NCI-H1417 treated with DMSO at 0.1 percent for 48 hours (cell line): ENCODE measurements at regions not wholly inside any gene's neighbourhood (a gene's known extent, or its start where the extent isn't known, plus 50 kb on each side); places are given as distances from the start of the nearest gene placed in this dataset.
"Not testable (repeated sequence)": the region's sequence is repeated elsewhere in the genome, so short reads cannot be mapped to it uniquely, and the experiment has no call there.

Experiments
- DNase-seq: peaks from one replicate; lab custom pipeline; 2025; lab: John Stamatoyannopoulos, UW

DNA sequence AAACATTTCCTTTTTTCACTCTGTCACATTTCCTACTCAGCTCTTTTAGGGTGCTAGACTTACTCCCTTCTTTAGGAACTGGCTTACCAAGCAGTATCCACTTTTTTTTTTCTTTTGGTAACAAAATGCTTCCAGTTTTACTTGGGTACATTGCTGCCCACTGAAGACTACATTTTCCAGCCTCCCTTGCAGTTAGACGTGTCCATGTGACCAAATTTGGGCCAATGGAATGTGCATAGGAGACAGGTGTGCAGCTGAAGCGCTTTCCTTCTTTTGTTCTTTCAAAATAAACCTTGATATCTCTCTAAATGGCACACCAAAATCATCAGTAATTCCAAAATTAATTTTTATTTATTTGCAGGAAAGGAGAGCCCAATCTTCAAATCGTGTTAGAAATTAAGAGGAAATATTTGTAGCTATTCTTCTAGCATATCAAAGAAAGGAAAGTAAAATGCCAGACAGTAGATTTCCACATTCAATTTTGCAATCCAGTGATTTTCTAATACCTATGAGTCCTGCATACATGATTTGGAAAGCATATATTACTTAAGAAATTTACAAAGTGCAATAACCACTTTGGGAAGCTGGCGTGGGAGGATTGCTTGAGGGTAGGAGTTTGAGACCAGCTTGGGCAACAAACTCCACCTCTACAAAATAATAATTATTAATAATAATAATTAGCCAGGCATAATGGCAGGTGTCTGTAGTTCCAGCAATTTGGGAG, 422.0 kb upstream of the FRG2C start:
- no peak for DNase-seq

DNA sequence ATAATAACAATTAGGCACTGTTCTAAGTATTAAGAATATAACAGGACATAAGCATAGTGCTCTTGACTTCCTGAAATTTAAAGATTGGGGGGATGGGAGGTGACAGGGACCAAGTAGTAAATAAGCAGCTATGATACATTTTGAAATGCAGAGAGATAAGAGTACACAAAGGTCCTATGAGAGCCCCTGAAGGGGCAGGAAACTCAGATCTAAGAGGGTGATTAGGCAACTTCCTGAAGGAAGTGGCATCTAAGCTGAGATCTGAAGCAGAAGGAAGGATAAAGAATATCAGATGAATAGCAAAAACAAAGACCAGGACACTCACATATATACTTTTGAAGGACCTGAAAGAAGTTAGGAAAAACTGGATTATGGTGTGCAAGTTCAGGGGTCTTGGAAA, 415.2 kb upstream of the FRG2C start:
- no peak for DNase-seq

DNA sequence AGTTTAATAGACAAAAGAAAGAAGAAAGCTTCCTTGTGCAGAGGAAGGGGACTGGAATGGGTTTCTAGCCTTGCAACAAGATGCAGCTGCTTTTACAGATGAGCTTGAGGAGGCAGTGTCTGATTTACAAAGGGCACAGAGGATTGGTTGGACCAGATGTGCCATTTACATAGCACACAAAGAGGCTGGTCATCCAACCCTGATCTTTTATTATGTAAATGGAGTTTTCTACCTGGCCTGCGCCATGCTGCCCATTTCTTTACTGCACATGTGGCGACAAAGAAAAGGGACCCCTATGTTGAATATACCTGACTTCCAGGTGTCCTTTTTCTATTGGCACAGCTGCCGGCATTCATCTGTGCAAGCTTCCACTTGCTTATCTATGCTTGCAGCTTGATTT, 409.4 kb upstream of the FRG2C start:
- DNase-seq: no peak

DNA sequence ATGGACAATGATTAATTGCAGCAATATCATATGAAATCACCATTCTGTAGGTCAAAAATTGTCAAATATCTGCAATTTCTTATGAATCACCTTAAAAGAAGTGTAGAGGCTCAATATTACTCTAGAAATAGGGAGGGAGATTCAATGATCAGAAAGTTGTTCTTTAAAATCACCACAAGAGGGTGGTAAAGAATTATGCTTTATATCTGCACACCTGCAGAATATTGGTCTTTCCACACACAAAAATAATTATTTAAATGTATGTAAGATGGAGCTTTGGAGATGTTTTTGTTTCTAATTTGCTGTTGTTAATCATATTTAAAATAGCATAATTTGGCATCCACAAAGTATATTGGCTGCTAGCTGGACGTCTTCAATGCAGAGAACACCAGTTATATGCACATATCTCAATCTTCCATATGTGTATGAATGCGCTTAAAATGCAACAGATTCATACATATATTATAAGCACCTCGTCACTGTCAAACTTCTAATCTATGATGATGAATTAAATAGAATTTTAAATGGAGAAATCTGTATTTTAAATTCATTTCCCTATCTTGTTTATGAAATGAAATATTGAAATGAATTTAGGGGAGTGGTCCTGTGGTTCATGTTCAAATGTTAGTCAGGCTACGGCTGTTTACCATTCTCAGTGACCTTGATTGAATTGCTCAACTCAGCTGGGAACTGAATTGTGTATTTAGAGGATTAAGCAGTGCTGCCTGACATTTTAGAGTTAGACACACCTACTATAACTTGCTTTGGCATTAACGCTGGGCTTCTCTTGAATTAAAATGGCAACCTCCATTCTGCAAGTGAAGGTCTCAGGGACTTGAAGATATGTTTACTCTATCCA, 405.1 kb upstream of the FRG2C start:
- DNase-seq: not testable (repeated sequence)

DNA sequence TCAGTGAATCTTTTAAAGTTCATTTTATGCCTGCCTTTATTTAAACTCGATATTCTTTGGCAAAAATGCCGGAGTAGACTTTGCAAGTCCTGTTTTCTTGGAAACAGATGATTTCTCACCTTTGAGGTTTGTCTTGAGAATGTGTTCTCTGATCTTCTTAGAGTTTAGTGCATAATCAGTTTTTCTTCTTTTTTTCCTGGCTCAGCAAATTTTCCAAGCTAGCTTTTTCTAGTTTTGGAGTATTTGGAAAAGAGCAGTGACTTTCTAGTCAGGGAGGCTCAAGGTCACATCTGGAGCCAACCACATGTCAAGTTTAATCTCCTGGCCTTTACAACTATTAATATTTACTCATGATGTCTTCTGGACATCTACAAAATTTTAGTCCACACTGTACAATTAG, 403.2 kb upstream of the FRG2C start:
- DNase-seq: not testable (repeated sequence)

DNA sequence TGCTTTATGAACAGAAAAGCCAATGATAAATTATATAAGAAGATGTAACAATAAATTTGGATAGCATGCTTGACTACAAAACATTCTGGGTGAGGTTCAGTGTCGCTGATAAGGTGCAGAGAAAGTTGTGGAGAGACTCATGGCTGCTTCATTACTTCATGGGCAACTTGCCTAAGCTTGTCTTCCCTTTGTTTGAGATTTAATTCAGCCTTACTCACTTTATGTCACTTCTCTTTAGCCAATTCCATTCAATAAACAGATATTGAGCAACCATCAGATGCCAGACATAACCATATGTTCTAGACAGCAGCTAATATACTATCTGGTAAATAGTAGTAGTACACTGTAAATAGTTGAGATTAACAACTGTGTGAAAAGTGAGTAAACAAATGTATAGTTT, 401.5 kb upstream of the FRG2C start:
- no peak for DNase-seq

DNA sequence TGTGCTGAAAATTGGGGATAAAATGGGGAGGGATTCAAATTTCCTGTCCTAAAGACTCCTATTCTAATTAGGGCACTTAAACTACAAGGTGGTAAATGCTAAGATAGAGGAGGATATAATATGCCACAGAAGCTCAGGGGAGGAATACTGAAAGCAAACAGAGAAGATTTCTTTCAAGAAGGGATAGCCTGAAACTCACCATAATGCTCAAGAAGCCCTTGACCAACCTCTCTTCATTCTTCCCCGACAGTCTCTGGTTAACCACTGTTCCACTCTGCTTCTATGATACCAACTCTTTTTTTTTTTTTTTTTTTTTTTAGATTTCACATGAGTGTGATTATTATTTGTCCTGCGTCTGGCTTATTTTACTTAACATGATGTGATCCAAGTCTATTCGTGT, 398.2 kb upstream of the FRG2C start:
- no peak for DNase-seq

DNA sequence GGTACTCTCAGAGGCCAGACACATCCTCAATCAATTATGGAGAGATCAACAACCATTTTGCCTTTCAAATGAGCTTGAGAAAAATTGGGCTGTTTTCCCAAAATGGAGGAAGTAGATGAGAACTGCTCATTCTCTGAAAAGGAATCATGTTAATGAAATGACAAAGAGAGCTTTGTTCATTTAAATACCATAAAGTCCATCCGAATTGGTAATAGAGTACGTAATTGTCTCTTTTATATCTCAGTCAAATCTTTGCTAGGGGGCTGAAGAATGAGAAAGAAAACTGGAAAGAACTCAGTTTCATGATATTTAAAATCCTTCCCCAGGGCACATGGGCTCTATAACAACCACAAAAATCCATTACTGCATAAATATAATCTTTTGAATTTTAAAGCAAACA, 395.6 kb upstream of the FRG2C start:
- not testable (repeated sequence) for DNase-seq

DNA sequence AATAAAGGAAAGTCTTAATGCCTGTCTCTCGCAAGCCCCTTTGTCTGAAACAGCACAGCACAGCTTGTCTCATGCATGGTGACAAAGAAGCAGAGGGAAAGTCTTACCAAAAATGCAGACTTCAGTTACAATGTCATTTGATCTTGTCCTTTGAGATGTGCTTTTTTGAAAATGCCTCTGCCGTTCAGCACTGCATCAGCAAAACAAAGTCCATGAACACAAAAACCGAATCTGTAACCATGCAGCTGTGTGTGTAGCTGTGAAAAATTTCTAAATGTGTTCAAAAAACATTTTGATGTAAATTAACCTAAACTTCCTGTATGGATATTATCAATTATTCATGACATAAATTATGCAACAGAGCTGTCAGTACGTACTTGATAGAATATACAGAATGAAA, 391.9 kb upstream of the FRG2C start:
- DNase-seq: not testable (repeated sequence)

DNA sequence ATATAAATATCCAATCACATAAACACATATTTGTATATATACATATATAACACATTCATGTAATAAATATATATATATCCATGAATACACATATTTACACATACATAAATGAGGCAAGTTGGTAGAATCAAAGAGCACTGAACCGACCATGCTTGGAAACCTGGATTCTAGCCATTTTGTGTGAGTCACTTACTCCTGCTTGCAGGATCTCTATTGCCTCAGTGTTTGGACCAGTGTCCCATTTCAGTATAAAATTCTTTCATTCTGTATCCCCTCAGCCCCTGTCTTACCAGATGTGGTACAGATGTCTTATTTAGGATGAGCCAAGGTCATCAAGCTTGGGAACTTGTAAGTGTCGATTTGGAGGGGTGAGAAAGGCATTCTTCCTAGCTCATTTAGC, 391.4 kb upstream of the FRG2C start:
- DNase-seq: no peak

DNA sequence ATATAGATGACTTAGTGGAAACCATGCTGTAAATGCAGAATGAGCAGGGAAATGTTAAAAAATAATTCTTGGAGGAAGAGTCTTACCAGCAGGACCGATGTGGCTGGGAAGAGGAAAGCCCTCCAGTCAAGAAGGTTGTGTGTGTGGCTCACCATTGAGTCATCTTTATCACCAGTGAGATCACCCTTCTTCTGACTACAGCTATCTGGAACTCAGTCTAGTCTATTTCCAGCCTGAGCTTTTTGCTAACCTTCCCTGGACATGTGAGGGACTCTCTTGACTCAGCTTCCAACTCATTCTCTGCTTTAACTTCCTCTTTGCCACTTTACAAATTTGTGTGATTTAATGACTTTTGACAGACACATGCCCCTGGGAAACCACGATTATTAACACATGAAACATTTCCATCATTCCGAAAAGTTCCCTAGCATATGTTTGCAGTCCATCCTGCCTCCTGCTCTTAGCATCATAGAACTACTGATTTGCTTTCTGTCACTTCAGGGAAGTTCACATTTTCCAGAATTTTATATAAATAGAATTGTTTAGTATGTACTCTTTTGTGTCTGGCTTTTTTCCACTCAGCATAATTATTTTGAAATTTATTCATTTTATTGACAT, 378.5 kb upstream of the FRG2C start:
- not testable (repeated sequence) for DNase-seq

DNA sequence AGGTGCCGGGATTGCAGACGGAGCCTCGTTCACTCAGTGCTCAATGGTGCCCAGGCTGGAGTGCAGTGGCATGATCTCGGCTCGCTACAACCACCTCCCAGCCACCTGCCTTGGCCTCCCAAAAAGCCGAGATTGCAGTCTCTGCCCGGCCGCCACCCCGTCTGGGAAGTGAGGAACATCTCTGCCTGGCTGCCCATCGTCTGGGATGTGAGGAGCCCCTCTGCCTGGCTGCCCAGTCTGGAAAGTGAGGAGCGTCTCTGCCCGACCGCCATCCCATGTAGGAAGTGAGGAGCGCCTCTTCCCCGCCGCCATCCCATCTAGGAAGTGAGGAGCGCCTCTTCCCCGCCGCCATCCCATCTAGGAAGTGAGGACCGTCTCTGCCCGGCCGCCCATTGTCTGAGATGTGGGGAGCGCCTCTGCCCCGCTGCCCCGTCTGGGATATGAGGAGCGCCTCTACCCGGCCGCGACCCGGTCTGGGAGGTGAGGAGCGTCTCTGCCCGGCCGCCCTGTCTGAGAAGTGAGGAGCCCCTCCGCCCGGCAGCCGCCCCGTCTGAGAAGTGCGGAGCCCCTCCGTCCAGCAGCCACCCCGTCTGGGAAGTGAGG, 375.1 kb upstream of the FRG2C start:
- DNase-seq: not testable (repeated sequence)

DNA sequence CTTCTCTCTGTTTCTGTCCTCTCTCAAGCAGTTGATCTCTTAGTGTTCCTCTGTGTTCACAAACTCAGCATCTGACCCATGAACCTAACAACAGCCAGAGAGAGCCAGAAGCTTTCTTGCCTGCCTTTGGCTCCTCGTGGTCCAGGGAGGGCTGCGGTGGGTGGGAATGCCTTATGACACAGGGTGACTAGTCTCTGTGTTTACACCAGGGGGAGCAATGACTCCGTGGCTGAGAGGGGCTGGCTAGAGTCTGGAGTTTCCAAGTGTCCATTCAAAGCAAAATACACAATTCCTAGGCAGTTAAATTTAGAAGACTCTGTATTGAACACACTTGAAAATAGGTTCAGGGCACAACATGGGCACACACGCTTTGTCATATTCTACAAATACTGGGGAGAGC, 370.0 kb upstream of the FRG2C start:
- no peak for DNase-seq

DNA sequence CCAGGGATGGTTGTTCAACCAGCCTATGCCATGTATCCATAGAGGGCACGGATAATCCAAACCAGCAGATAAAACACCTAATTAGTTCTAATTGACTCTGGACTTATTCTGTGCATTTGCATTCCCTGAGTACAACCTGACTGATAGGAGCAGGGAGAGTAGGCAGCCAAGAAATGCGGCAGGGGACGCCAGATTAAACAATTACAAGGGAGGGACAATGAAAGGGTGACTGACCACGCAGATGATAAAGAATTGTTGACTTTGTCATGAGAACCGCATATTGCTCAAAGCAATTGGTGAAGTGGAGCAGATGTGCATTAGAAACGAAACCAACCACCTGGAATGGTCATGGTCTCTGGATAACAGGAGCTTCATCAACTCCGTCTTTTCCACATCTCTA, 369.1 kb upstream of the FRG2C start:
- no peak for DNase-seq

DNA sequence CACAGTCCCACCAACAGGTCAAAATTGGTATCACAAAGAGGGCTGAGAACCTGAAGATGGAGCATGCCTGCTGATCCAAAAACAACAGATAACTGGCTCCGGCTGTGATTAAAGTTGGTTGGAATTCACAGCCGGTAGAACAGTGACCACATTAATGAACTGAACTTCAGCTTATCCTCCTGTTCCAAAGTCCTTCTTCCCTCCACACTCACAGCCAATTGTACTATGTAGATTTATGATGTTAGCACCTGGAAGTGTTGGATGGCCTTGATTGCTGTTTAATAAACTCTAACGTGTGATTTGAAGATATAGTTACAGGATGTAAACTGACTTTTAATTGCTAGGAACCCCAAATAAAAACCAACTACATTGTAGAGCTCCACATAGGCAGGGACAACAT, 367.3 kb upstream of the FRG2C start:
- no peak for DNase-seq

DNA sequence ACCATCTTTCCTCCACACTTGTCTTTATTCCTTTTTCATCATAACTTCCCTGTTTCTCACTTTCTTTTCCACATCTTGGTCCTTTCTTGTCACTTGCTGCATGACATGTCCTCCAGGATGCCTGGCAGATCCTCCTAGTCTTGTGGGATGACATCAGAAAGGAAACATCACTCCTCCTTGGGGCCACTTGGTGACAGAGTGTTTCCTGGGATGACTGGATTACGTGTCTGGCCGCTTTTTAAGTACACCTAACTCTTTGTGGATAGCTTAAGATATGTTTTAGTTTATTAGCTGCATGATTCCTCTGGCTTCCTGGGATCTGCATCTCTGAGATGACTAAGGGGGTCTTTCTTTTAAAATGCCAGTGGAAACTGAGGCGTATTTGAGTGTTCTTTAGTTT, 363.5 kb upstream of the FRG2C start:
- no peak for DNase-seq

DNA sequence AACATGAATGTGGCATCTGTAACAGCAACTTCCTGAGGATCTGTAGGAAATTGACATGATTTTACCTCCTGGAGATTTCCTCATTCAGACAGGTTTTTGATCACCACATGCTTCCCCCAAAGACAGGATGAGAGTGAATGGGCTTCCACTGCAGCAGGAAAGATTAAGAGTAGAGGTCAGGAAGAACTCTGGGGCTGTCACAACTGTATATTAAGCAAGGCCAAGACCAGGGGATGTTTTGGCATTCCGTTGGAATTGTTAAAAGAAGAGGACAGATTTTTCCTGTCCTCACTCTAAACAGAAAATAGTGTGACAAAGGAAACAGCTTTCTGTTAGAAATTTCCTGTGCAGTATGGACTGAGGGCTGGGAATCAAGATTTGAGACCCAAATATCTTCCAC, 363.1 kb upstream of the FRG2C start:
- DNase-seq: not testable (repeated sequence)

DNA sequence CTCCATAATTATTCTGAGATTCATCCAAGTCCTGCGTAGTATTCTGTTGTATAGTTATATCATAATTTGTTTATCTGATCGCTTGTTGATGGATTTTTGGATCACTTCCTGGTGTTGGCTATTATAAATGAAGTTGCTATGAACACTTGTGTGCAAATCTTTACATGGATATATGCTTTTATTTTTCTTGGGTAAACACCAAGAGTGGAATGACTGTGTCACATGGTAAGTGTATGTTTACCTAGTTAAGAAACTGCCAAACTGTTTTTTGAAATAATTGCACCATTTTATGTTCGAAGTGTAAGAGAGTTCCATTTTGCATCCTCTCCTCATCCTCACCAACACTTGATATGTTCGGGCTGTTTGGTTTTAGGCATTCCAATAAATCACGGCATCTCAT, 360.4 kb upstream of the FRG2C start:
- no peak for DNase-seq

DNA sequence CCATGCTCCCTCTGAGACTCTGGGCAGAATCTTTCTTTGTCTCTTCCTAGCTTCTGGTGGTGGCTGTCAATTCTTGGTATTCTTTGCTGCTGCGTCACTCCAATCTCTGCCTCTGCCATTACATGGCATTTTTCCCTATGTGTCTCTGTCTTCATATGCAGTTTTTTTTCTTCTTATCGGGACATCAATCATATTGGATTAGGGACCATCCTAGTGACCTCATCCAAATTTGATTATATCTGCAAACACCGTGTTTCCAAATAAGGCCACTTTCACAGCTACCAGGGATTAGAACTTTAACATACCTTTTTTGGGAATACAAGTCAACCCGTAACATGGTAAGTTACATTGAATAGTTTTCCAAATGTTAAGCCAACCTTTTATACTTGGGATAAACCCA, 358.2 kb upstream of the FRG2C start:
- DNase-seq: no peak

DNA sequence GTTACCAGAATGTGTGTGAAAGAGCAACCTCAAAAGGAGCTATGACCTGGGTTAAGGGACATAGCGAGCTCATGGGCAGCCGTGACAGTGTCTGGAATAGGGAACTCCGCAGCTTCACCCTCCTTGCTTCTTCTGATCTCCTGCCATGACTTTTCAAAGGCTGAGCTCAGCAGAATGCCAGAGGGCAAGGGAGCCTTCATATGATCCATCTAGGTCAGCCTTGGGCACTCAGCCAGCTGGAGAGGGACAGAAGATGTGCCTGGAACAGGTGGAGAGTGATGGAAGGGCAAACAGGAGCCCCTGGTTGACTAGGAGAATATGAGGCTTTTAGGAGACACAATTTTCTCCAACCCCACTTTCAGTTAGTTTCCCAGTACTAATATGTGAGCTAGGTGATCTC, 352.8 kb upstream of the FRG2C start:
- not testable (repeated sequence) for DNase-seq

DNA sequence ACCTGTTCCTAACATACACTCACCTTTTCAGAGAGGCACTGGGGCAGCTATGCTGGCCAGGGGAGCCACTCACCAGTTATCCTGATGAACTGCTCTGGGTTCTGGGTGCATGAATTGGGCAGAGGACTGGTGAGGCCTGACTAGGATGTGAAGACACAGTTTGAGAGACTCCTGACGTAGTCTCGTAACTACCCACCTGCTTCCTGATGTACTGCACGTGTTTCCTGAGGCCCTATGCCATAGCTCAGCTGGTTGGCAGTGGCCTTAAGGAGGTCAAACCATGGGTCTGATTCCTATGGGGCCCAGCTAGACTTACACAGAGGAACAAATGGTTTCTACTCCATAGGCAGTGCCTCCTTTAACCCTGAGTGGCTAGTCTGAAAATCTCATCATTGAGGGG, 351.7 kb upstream of the FRG2C start:
- not testable (repeated sequence) for DNase-seq

DNA sequence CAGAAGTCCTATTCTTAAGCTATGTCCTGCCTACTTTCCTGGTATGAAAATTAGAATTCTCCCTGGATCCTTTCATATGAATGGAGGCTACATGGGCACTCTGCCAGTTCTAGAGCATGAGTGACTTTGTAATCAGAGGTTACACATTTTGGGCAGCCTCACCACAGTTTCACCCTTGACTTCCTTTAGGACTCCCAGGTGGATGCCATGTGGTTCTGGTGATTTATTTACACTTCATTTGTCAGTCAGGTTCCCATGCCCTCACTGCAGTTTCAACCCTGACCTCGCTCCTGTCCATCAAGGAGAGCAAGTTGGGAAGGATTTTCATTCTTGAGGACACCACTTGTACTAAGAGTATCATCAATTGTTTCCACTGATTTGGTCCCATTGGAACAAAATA, 344.4 kb upstream of the FRG2C start:
- not testable (repeated sequence) for DNase-seq

DNA sequence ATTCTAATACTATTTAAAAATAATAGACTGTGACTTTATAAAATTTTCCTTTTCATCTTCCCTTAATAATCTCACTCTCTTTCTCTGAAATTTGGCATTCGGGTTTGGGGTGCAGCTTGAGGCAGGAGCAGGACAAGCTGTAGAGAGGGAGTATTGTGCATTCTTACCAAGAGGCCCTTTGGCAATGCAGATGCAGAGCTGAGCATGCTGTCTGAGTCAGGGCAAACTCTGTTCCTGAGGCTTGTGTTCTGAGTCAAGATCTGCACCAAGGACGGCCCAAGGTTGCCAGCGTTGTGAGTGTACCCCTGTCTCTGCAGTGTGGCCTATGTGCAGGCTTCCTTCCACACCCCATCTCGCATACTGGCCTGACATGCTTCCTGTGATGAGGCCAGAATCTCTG, 343.8 kb upstream of the FRG2C start:
- no peak for DNase-seq
